ENCODE measurements at regions not wholly inside any gene's neighbourhood (a gene's known extent, or its start where the extent isn't known, plus 50 kb on each side); places are given as distances from the start of the nearest gene placed in this dataset.

DNA sequence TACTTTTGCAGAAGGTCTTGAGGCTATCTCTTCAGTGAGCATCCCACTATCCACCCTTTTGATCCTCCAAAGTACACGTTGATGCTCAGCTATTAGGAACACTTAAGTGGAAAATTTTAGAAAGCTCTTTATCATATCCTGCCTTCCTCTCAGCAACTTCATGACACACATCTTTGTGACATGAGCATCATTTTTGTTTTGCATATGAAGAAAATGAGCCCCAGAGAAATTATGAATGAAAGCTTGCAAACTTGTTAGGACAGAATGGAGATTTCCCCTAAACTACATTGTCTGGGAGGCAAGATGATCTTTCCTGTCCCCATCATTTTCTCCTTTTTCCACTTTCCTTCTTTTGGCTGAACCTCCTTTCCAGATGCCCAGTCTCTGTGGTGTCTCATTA, 239.4 kb upstream of the PIK3R1 start:
- TF ChIP-seq TCF7L2 (IDR thresholded peaks at IDR 0.05; ENCODE audit: borderline replicate concordance, extremely low read depth, insufficient read depth, insufficient read length) (no peak), ZNF274 (IDR thresholded peaks at IDR 0.05; ENCODE audit: low read depth, low read length) (no peak), YY1 (IDR thresholded peaks at IDR 0.05; ENCODE audit: extremely low read depth, insufficient replicate concordance, low read depth, low read length) (no peak), EGR1 (IDR thresholded peaks at IDR 0.05; ENCODE audit: low read depth) (no peak), SIN3A (IDR thresholded peaks at IDR 0.05; ENCODE audit: low read depth) (no peak), CEBPB (IDR thresholded peaks at IDR 0.05; ENCODE audit: low read depth) (no peak), ELF1 (IDR thresholded peaks at IDR 0.05; ENCODE audit: borderline replicate concordance, low read depth) (no peak), SRF (IDR thresholded peaks at IDR 0.05; ENCODE audit: low read depth) (no peak), POLR2A (IDR thresholded peaks at IDR 0.05; ENCODE audit: borderline replicate concordance, extremely low read depth, insufficient read depth, insufficient read length) (no peak), EZH2phosphoT487 (IDR thresholded peaks at IDR 0.05; ENCODE audit: borderline replicate concordance) (no peak), EZH2 (IDR thresholded peaks at IDR 0.05) (no peak)
- TF ChIP-seq, protein P1, sequence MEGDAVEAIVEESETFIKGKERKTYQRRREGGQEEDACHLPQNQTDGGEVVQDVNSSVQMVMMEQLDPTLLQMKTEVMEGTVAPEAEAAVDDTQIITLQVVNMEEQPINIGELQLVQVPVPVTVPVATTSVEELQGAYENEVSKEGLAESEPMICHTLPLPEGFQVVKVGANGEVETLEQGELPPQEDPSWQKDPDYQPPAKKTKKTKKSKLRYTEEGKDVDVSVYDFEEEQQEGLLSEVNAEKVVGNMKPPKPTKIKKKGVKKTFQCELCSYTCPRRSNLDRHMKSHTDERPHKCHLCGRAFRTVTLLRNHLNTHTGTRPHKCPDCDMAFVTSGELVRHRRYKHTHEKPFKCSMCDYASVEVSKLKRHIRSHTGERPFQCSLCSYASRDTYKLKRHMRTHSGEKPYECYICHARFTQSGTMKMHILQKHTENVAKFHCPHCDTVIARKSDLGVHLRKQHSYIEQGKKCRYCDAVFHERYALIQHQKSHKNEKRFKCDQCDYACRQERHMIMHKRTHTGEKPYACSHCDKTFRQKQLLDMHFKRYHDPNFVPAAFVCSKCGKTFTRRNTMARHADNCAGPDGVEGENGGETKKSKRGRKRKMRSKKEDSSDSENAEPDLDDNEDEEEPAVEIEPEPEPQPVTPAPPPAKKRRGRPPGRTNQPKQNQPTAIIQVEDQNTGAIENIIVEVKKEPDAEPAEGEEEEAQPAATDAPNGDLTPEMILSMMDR (IDR thresholded peaks at IDR 0.05 in 2 of 3, conservative IDR thresholded peaks at IDR 0.05 in 1 of 3; ENCODE audit: borderline replicate concordance in 1 of 3, insufficient read depth in 1 of 3, low read depth in 2 of 3, low read length in 2 of 3), result no peak
- TF ChIP-seq, protein P2, sequence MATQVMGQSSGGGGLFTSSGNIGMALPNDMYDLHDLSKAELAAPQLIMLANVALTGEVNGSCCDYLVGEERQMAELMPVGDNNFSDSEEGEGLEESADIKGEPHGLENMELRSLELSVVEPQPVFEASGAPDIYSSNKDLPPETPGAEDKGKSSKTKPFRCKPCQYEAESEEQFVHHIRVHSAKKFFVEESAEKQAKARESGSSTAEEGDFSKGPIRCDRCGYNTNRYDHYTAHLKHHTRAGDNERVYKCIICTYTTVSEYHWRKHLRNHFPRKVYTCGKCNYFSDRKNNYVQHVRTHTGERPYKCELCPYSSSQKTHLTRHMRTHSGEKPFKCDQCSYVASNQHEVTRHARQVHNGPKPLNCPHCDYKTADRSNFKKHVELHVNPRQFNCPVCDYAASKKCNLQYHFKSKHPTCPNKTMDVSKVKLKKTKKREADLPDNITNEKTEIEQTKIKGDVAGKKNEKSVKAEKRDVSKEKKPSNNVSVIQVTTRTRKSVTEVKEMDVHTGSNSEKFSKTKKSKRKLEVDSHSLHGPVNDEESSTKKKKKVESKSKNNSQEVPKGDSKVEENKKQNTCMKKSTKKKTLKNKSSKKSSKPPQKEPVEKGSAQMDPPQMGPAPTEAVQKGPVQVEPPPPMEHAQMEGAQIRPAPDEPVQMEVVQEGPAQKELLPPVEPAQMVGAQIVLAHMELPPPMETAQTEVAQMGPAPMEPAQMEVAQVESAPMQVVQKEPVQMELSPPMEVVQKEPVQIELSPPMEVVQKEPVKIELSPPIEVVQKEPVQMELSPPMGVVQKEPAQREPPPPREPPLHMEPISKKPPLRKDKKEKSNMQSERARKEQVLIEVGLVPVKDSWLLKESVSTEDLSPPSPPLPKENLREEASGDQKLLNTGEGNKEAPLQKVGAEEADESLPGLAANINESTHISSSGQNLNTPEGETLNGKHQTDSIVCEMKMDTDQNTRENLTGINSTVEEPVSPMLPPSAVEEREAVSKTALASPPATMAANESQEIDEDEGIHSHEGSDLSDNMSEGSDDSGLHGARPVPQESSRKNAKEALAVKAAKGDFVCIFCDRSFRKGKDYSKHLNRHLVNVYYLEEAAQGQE (IDR thresholded peaks at IDR 0.05; ENCODE audit: low read depth), result no peak
- TF ChIP-seq, protein P3, sequence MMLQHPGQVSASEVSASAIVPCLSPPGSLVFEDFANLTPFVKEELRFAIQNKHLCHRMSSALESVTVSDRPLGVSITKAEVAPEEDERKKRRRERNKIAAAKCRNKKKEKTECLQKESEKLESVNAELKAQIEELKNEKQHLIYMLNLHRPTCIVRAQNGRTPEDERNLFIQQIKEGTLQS (IDR thresholded peaks at IDR 0.05), result no peak
